HG03159 (cell line): ENCODE measurements at regions not wholly inside any gene's neighbourhood (a gene's known extent, or its start where the extent isn't known, plus 50 kb on each side); places are given as distances from the start of the nearest gene placed in this dataset.

ENCODE experiments used
- ATAC-seq: cut with Tn5 transposase; IDR thresholded peaks from one replicate; pipeline ENCODE4 v1.9.1; 2021; ENCODE audit warnings: mild to moderate bottlenecking, moderate library complexity; ENCODE audit not compliant: unreplicated experiment

- no peak for ATAC-seq
Measured at GRCh38 chrX:112148397-112148796, 65.8 kb upstream of the TRPC5 start.

GRCh38 chrX:112147206-112147605 lies 64.6 kb upstream of the TRPC5 start:
- peak; percentile 52 for ATAC-seq

- ATAC-seq, result no peak
Measured at GRCh38 chrX:112137276-112137675, 54.7 kb upstream of the TRPC5 start.
